ENCODE measurements at regions not wholly inside any gene's neighbourhood (a gene's known extent, or its start where the extent isn't known, plus 50 kb on each side); places are given as distances from the start of the nearest gene placed in this dataset.

DNA sequence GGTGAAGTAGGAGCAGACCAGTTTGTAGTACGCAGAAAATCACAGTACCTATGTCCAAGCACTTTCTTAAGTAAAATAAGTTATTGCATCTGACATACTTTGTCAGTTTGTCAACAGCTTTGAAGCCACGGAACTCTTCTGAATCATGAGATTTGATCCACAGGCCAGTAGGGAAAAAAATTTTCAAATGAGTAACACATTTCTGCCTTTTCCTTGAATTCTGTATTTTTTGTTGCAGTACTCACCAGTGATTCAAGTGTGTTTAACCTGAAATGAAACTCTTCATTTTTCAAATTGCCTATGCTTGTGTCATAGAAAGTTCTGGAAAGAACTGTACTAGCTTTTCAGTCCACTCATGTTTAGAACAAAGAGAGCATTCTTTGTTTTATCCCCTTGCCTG is 337.7 kb downstream of the GATA3 start:
- TF ChIP-seq, protein P1, sequence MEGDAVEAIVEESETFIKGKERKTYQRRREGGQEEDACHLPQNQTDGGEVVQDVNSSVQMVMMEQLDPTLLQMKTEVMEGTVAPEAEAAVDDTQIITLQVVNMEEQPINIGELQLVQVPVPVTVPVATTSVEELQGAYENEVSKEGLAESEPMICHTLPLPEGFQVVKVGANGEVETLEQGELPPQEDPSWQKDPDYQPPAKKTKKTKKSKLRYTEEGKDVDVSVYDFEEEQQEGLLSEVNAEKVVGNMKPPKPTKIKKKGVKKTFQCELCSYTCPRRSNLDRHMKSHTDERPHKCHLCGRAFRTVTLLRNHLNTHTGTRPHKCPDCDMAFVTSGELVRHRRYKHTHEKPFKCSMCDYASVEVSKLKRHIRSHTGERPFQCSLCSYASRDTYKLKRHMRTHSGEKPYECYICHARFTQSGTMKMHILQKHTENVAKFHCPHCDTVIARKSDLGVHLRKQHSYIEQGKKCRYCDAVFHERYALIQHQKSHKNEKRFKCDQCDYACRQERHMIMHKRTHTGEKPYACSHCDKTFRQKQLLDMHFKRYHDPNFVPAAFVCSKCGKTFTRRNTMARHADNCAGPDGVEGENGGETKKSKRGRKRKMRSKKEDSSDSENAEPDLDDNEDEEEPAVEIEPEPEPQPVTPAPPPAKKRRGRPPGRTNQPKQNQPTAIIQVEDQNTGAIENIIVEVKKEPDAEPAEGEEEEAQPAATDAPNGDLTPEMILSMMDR (IDR thresholded peaks at IDR 0.05; ENCODE audit: insufficient read depth, low read depth, low read length): no peak
- H3K4me3 ChIP-seq (ENCODE audit: low read depth, low read length): no peak overlapping the region
- DNase-seq (ENCODE audit: low read depth): no peak

DNA sequence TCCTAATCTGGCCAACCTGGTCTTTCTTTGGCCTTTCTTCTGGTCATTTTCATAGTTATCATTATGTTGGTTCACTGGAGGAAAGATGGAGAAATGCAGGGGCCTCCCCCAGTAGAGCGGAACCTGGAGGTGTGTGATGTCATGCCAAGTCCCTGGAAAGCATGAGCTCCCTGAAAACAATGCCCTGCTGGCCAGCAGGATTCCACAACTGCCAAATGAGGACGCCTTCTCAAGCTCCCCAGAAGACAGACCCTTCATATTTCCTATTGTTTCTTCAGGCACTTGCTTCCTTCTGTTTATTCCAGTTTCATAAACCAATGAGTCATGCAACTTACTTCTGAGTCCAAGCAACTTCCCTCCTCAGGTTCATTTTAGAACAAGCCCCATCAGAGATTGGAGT is 339.0 kb downstream of the GATA3 start:
- no peak for DNase-seq (ENCODE audit: low read depth)
- TF ChIP-seq, protein P1 (IDR thresholded peaks at IDR 0.05; ENCODE audit: insufficient read depth, low read depth, low read length): no peak
- H3K4me3 ChIP-seq (ENCODE audit: low read depth, low read length): no peak overlapping the region

DNA sequence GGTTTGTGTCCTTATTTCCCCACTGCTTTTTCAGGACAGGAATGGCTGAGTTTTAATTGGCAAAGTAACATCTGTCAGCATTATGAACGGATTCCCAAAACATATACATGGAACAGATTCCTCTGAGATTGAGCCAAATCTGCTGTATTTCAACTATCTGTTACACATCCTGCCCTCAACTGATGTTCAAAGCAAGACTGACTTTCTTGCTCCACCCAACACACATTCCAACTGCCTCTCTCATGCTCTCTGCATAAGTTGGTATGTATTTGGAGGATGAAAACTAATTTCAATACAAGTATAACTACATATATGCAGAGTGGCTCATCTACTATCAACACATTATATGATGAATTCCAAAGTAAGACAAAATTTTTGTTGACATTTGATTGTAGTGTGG is 342.2 kb downstream of the GATA3 start:
- DNase-seq (ENCODE audit: low read depth): peak; percentile 51
- TF ChIP-seq, protein P1 (IDR thresholded peaks at IDR 0.05; ENCODE audit: insufficient read depth, low read depth, low read length): no peak
- no peak overlapping the region for H3K4me3 ChIP-seq (ENCODE audit: low read depth, low read length)

DNA sequence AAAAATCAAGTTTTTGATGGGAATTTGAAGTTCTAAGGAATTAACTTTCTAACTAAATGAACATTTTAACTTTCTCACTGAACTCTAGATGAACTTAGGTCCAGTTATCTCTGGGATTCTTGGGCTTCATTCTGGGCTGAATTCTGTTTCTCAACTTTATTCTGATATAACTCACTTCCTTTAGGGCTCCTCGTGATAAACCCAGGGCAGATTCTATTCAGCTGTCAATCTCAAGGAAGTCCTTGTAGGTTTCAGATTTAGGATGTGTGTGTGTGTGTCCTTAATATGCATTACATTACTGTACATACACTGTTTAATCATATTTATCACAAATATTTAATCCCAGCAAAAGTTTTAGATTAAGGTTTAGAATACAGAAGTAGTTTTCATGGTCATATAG is 344.3 kb downstream of the GATA3 start:
- TF ChIP-seq, protein P1 (IDR thresholded peaks at IDR 0.05; ENCODE audit: insufficient read depth, low read depth, low read length): no peak
- no peak for DNase-seq (ENCODE audit: low read depth)
- no peak overlapping the region for H3K4me3 ChIP-seq (ENCODE audit: low read depth, low read length)

DNA sequence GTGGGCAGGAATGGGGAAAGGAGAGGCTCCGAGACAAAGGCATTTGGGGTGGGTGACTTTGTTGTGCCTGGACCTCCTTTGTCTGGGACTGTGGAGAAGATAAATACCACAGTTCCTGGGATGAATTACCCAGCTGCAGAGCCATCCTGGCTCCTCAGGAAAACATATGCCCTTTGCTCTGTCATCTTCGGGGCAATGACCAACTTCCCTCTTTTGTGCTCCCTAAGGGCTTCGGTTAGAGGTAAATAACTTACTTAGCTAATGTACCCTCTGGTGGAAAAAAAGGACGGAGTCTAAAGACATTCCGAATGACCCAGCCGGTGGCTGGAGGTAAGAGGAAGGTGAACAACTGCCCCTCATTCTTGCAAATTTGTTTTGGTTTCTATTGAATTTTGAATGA is 345.7 kb downstream of the GATA3 start:
- H3K4me3 ChIP-seq (ENCODE audit: low read depth, low read length): no peak overlapping the region
- TF ChIP-seq, protein P1 (IDR thresholded peaks at IDR 0.05; ENCODE audit: insufficient read depth, low read depth, low read length): no peak
- DNase-seq (ENCODE audit: low read depth): no peak

DNA sequence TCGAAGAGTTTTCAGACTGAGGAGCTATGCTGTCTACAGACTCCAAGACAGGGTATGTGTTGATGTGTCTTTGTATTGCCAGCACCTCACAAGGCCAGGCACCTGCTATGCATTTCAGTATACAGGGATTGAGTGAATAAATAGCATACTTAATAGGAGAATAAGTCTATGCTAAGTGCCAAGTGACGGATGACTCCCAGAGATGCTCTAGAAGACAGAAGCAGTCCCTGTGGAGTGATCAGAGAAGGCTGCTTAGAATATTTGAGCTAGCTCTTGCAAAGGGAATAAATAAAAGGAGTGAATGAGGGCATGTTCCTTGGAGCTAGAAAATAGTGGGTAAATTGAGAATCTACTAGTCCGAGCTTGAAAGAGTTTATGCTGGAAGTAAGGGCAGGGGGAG is 346.4 kb downstream of the GATA3 start:
- no peak for DNase-seq (ENCODE audit: low read depth)
- TF ChIP-seq, protein P1 (IDR thresholded peaks at IDR 0.05; ENCODE audit: insufficient read depth, low read depth, low read length): no peak
- H3K4me3 ChIP-seq (ENCODE audit: low read depth, low read length): no peak overlapping the region

DNA sequence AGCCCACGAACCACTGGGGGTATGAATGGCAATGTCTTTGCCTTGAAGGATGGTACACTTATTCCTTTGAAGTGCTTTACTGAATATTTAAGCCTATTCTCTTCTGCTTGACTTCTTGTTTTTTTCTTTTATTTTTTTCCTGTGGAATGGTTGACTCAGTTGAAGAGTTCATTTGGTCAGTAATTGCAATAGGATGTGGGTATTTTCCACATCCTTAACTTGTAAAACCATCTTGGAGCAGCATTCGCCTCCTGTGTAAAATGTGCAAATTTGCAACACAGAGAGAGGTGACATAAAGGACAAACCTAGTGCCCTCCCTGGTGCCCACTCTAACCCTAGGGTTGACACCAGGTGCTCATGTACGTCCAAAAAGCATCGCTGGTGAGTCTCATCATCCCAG is 347.0 kb downstream of the GATA3 start:
- H3K4me3 ChIP-seq (ENCODE audit: low read depth, low read length): no peak overlapping the region
- no peak for DNase-seq (ENCODE audit: low read depth)
- TF ChIP-seq, protein P1 (IDR thresholded peaks at IDR 0.05; ENCODE audit: insufficient read depth, low read depth, low read length): no peak
